AG04449 (cell line): ENCODE measurements at regions not wholly inside any gene's neighbourhood (a gene's known extent, or its start where the extent isn't known, plus 50 kb on each side); places are given as distances from the start of the nearest gene placed in this dataset.

Experiments
- CTCF ChIA-PET: fragments of 350-600 bp; formaldehyde crosslinking; extraction: SDS; loops from one replicate; lab custom pipeline; 2021; ENCODE audit warnings: antibody characterized with exemption; lab: Yijun Ruan, JAX
- POLR2A ChIA-PET: fragments of 400-600, 350-600 bp; formaldehyde crosslinking; extraction: SDS; loops from one replicate; lab custom pipeline; 2020; ENCODE audit warnings: antibody characterized with exemption, inconsistent platforms; lab: Yijun Ruan, JAX
- DNase-seq: peaks from one replicate; pipeline ENCODE4 v3.0.0-alpha.2; 2010; ENCODE audit warnings: low read depth, low spot score
- H3K4me3 ChIP-seq: 2 replicates; pipeline ENCODE4 v1.5.1; 2011; ENCODE audit warnings: low read depth, mild to moderate bottlenecking, control low read depth, low read length
- CTCF ChIP-seq: IDR thresholded peaks from one replicate; pipeline ENCODE4 v1.5.1; 2011; ENCODE audit warnings: mild to moderate bottlenecking, moderate library complexity, low read length, control low read depth, inconsistent platforms; ENCODE audit not compliant: insufficient read depth; ENCODE audit errors: missing control alignments

DNA sequence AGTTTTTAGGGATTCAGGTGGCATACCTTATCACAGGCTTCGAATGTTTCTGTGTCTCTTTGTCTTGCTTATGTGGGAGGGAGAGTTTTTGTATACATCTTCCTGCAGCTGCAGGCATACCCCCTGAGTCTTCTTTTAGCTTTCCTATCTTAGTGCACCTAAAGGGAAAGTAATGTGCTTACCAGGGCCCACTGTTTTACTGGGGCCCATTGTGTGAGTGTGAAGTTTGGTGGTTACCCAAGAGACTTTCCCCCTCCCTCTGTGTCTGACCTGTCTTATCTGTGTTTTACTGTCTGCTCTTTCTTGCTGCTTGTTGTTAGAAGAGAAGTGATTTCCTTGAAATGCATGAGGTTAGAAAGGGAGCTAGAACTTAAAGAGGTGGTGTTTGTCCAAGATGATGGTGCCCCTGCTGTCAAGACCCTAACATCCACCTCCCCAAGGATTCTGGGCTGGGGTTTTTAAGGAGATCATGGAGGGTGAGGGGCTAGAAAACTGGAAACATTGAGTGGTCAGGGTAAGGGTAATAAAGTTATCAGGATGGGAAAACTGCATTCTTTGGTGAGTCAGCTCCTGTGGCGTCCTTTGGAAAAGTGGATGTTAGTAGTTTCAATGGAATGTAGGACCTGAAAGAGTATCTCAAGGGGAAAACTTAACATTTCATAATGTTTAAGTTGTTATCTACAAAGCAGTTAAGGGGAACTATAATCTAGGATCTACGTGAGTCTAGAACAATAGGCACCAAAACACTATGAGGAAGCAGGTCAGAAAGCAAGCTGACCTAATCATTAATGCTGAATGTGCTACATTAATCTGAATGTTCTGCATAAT is 583.5 kb upstream of the TUSC1 start:
- no peak overlapping the region for H3K4me3 ChIP-seq
- POLR2A ChIA-PET: interaction anchor here (0.8 to 0.9 kb wide), 2 partner anchors 15 to 43 kb away, joined by 3 read pairs; no protein-coding TSS in a partner anchor
- no peak for DNase-seq
- CTCF ChIA-PET: interaction anchor here (0.6 kb wide), 2 partner anchors 65 to 390 kb away, joined by 3 read pairs; no protein-coding TSS in a partner anchor
- TF ChIP-seq CTCF: no peak

DNA sequence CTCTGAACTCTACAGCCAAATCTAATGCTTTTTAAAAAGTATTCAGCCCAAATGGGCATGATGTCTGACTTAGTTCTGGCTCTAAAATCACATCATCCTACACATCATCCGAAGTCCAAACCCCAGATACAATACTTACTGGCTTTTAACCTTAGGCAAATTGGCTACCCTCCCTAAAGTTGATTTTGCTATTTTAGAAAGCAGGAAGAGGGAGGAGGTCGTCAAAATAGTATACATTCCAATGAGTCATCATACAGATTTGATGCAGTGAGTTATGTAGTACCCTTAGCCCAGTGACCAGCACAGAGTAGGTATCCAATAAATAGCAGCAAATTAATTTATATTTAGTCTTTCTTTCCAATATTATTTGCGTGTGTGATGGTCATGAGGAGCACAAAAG is 582.0 kb upstream of the TUSC1 start:
- CTCF ChIA-PET: no interaction called here
- no peak overlapping the region for H3K4me3 ChIP-seq

GRCh38 chr9:26247861-26248260 is 569.6 kb upstream of the TUSC1 start:
- CTCF ChIA-PET: no interaction called here
- TF ChIP-seq CTCF: no peak
- POLR2A ChIA-PET: no interaction called here
- DNase-seq: no peak
- no peak overlapping the region for H3K4me3 ChIP-seq

More for the DNA sequence above, 582.0 kb upstream of the TUSC1 start:
- no peak for DNase-seq
- POLR2A ChIA-PET: no interaction called here
- TF ChIP-seq CTCF: no peak

DNA sequence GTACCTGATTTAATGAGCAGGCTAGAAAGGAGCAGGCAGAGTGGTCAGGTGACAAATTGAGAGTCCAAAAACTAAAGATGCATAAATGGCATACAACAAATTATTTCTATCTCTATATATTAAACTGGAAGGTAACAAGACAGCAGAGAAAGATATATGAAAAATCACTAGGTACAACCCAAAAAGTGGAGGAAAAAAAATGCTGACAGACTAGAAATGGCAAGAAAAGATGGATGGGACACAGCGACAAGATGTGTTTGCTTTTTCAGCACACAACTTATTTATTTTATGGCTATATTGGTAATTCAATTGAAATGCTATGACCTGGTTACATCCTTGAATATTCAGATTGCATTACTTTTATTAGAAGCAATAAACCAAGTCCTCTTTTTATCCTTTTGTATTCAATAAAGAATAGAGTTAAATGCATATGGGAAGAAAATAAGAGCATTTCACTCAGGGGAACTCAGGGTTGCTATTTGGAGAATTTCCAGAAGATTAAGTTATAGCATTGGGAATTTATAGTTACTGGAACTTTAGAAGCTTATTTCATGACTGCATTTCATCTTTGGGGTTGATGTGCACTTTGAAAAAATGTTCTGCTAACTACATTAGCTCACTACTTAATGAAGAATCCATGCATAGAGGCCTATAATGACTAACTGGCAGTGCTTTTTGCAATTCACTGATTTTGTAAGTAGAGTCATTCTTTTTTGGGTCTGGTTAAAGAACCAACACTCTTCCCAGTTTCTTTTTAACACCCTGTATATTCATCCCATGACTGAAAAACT is 566.6 kb upstream of the TUSC1 start:
- no peak for TF ChIP-seq CTCF
- H3K4me3 ChIP-seq: no peak overlapping the region
- POLR2A ChIA-PET: no interaction called here
- no peak for DNase-seq
- CTCF ChIA-PET: interaction anchor here (1.1 kb wide), 1 partner anchor 280 kb away, joined by 3 read pairs; no protein-coding TSS in a partner anchor

- ChIA-PET CTCF (no interaction called here), POLR2A (no interaction called here)
- no peak for TF ChIP-seq CTCF
- DNase-seq: no peak
- no peak overlapping the region for H3K4me3 ChIP-seq
These were observed 565.5 kb upstream of the TUSC1 start for GRCh38 chr9:26243726-26244125.
